ENCODE measurements at regions not wholly inside any gene's neighbourhood (a gene's known extent, or its start where the extent isn't known, plus 50 kb on each side); places are given as distances from the start of the nearest gene placed in this dataset.
"Not testable (repeated sequence)": the region's sequence is repeated elsewhere in the genome, so short reads cannot be mapped to it uniquely, and the experiment has no call there.

DNA sequence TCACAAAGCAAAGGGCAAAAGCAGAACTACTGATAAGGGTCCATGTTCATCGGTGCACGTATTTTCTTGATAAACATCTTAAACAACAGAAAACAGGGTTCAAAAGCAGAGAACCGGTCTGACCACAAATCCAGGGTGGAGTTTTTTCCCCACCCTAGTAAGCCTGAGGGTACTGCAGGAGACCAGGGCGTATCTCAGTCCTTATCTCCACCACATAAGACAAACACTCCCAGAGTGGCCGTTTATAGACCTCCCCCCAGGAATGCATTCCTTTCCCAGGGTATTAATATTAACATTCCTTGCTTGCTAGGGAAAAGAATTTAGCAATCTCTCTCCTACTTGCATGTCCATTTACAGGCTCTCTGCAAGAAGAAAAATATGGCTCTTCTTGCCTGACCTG lies 567.9 kb upstream of the HS3ST1 start:
- DNase-seq: not testable (repeated sequence)

DNA sequence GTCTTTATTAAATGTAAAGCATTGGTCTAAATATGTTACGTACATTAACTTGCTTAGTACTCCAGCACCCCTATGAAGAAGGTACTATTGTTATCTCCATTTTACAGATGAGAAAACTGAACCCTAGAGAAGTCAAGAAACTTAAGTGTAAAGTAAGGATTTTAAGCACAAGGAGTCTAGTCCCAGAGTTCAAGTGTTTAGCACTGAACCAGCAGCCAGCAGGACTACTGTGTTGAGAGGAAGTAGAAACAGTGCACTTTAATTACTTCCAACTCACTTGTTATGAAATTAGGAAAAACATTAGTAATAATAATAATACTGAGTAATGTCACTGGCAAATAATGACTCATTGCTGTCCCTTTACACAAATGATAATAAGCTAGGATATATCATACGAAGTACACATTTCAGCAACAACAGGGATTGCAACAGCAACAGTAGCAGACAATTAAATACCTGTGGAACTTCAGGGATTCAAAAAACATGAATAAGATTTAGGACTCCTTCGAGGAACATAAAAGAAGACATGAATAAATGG lies 548.1 kb upstream of the HS3ST1 start:
- DNase-seq: no peak

DNA sequence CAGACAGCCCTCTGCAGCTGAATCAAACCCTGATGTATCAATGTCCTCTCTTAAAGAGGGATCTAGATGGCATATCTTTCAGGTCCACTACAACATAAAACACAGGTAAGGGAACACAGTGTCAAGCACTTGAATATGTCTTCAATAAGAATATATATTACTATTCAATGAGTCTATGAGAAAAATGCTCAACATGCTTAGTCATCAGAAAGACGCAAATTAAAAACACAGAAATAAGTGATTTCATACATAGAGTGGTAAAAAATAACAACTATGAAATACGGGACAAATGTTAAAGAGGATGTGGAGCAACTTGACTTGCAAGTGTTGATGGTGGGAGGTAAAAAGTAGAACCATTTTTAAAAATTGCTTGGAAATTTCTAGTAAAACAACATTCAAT lies 544.6 kb upstream of the HS3ST1 start:
- no peak for DNase-seq

DNA sequence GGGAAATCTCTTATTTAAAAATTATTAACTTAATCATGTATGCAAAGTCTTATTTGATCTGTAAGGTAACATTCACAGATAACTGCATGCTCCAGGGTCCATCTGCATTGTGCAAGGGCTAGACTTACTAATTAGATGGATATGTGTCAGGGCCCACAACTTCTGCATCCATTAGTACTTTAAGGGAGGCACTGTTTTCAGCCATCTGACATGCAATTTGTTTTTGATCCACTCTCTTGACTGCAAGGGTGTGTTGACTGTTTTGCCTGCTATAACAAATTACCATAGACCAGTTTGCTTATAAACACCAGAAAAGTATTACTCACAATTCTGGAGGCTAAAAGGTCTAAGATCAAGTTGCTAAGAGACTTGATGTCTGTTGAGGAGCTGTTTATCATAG lies 542.1 kb upstream of the HS3ST1 start:
- DNase-seq: no peak

DNA sequence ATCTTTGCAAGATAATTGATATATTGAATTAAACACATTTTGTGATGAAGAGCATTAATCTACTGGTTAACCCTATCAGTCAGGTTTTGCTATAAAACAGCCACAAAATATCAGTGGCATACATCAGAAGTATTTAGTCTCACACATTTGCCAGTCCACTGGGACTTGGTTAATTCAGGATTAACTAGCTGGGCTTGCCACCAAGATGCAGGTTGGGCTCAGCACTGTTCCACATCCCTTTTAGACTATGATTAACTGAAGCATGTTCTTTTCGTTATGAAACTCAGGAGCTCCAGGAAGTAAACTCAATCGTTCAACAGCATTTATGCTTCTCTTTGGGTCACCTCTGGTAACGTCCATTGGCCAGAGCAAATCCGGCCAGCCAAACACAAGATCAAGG lies 538.1 kb upstream of the HS3ST1 start:
- DNase-seq: no peak

DNA sequence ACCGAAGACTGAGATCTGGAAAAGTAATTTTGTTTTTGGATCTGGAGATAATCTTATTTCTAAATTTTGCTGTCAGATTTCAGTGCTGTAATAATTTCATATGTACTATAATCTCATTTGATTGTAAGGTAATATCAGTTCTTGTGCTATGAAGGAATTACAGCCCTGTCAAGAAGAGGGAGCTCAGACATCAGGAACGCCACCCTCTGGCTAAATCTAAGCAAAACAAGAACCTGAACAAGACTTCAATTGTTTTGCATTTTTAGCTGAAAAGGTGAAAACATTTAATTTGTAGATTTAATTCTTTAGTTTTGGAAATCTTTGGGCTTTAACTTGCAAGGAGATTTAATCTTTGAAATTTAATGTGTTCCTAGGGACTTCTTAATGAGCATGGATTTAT lies 525.4 kb upstream of the HS3ST1 start:
- DNase-seq: no peak

DNA sequence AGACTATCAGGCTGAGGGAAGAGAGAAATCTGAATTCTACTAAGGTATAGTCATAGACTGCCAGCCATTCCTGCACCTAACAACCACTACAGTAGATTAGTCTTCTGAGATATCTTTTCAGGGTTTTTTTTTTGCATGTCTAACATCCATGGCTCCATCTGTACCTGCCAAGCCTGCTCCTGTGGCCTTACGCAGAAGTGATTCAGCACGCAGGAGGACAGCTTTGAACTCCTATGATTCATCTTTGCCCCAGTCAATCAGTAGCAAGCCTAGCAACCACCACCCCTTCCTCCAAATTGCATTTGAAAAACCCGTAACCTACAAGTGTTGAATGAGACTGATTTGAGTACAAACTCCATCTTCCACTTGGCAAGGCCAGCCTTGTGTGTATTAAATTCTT lies 520.7 kb upstream of the HS3ST1 start:
- DNase-seq: no peak

DNA sequence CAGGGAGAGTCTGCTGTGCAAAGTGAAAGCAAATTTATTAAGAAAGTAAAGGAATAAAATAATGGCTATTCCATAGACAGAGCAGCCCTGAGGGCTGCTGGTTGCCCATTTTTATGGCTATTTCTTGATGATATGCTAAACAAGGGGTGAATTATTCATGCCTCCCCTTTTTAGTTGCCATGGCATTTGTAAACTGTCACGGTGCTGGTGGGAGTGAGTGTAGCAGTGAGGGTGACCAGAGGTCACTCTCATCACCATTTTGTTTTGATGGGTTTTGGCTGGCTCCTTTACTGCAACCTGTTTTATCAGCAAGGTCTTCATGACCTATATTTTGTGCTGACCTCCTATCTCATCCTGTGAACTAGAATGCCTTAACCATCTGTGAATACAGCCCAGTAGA lies 518.9 kb upstream of the HS3ST1 start:
- DNase-seq: not testable (repeated sequence)

DNA sequence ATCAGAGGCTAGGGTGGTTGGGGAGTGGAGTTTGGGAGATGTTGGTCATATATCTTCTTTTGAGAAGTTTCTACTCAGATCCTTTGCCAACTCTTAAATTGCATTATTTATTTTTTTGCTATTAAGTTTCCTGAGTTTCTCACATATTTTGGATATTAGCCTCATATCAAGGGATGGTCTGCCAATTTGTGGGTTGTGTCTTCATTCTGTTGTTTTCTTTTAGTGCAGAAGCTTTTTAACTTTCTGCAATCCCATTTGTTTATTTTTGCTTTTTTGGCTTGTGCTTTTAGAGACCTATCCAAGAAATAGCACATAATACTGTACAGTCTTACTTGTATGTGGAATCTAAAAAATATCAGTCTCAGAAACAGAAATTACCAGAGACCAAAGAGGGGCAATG lies 509.2 kb upstream of the HS3ST1 start:
- no peak for DNase-seq

DNA sequence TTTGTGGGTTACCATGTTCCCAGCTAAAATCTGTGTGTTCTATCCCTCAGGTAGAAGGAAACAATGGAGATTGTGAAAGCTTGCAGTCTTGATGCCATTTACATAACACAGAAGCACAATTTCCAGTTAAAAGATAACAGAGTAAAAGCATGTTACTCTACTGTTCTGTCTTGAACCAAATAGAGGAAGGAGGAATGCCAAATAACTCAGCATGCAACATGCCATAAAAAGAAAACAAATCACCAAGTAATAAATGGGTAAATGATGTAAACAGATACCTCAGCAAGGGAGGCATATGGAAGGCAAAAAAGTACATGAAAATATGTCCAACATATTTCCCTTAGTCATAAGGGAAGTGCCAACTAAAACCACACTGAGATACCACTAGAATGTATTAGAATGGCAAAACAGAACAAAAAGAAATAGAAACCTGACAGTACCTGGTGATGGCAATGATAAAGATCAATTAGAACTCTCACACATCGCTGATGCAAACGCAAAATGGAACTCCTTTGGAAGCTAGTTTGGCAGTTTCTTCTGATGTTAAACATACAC lies 502.6 kb upstream of the HS3ST1 start:
- no peak for DNase-seq

DNA sequence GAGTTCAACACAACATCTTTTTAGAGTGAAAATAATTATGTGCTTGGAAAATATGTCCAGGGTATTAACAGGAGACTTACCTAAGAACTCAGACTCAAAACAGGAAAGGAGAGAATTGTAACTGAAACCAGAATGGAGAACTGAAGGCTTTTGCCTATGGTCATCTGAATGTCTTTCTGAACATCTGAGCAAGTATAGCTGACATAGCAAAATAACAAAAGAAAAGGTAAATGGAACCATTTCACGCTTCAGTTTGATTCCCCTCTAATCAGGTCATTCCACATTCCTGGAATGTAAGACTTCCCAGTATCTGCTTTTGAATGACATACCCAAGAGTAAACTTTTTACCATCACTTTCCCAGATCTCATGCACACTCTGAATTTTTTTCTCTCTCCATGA lies 500.4 kb upstream of the HS3ST1 start:
- DNase-seq: no peak

DNA sequence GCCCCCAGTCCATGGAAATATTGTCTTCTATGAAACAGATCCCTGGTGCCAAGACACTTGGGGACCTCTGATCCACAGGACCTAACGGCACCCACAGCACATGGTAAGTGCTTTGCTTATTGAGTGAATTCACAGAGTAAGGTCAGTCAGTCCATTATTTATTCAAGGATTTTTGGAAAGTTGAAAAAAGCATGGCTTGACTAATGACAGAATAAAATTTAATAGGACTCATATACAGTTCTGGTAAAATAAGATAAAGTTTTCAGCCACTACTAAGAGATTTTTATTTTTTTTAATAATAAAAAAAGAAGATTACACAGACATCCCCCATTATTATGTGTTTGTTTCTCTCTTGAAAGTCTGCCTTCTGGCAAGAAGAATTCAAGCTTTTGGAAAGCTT lies 490.6 kb upstream of the HS3ST1 start:
- DNase-seq: no peak

DNA sequence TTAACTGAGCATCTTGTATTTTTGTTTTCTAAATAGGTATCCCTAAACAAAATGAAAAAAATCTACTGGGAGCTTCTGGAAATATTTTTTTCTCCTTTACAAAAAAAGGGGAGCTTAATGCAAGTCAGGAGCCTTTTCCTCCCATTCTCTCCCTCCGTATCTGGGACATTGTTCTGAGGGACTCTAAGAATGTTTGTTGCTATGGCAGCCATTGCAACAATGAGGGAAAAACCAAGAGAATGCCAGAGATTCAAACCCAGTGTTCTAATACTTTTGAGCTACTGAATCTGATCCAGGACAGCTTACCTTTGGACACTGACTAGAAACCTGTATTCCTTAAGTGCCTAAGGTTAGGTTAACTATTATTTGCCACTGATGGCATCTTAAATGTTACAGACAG lies 485.7 kb upstream of the HS3ST1 start:
- no peak for DNase-seq

DNA sequence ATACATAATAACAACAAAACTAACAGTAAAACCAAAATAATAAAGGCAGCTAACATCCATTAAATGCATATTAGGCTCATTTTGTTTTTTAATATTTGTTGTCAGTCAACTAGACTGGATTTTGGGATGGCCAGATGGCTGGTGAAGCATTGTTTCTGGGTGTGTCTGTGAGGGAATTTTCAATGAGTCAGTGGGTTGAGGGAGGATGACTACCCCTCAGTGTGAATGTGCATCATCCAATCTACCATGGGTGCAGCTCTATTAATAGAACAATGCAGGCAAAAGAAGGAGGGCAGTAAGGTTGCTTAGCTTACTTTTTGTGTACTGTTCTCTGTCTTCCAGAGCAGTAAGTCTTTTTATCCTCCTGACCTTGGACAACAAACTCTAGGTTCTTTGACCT lies 484.2 kb upstream of the HS3ST1 start:
- no peak for DNase-seq

DNA sequence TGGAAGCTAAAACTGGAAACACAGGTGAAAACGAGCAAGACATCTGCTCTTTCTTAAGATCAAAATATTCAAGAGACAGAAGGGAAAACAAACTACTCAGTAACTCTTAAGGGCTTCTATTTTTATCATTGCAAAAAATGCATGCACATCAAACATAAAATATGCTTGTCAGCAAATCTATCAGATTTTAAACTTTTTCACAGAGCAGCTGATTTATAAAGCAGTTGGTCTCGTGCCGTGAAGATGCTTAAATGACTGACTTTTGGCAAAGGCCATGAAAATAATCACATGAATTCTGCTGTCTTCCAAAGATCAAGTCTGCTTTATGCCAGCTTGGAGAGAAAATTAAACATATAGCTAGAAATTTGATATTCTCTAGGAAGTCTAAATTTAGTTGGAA lies 482.1 kb upstream of the HS3ST1 start:
- no peak for DNase-seq

DNA sequence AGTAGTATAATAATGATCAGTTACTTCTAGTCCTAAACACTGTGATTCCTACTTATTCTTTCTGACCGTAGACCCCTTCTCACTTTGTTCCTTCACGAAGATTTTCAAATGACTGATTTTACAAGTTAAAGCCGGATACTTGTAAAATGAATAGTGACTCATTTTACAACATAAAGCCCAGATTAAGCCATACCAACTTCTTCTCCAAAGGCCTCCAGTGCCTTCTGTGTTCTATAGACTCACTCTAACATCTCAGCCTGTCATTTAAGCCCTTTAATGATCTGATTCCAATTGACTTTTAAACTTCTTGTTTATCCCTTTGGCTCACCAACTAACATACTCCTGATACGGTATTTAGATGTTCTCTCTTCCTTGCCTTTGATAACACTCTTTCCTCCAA lies 480.0 kb upstream of the HS3ST1 start:
- no peak for DNase-seq

DNA sequence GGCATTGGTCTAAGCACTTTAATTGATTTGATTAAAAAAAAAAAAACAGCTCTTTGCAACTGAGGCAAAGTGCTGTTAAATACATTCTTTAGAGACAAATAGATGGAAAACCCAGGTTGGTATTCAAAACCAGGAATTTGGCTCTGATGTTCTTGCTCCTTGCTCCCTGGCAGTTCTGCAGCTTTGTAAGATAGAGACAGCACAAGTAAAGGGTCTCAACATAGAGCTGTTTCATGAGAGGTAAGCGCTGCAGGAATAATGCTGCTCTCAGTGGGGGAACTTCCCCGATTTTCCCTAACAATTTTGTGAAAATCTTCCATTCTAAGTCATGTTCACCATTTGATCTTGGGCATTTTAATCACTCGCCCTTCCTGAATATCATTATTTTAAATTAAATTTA lies 479.5 kb upstream of the HS3ST1 start:
- no peak for DNase-seq

DNA sequence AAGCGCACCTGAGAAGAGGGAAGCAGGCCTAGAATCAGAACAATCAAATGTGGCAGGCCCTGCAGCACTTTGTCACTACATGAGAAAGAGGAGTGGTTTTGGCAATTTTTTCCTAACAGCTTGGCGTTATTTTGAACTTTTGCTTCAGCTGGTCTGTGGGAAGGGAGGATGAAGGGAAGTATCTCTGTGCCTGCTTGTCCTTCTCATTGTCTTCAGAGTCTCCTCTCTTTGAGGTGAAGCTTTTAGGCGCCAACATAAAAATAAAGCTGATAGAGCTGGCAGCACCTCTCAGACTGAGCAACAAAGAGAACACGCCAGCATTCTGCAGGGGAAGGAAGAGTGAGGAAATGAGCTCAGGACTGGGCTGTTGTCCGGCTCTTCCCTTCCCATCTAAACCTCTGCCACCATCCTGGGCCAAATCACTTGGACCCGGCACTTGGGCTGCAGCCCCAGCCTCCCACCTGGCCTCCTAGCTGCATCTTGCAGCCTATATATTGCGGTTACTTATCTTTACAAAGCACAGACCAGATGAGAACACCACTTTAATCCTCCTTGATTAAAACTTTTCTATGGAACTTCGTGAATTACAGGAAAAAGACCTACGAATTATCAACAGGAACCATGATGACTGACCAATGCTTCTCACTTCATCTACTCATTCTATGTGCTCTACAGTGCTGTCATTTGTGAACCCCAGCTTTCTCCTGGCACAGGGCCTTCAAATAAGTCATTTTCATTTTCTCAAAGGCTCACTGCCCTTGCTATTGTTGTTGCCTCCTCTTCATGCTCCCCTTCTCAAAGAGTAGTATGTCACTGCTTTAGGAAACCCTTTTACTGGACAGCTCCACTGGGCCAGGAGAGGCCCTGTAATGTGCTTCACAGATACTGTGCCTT lies 476.4 kb upstream of the HS3ST1 start:
- no peak for DNase-seq

DNA sequence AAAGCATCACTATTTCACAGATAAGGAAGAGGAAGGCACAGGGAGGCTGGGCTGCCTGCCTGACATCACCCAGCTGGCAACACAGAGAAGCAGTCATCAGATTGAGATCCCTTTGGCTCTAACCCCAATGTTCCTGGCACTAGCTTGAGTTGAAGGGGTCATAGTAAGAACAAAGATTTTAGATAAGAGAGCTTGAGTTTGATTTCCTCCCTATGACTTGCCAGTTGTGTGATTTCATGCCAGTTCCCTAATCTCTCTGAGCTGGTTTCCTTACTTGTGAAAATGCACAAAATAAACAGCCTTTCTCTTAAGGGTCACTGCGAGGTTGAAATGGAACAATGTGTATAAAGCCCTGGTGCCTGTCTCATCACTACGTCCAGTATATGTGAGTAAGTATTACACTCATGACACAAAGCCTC lies 475.4 kb upstream of the HS3ST1 start:
- DNase-seq: no peak

DNA sequence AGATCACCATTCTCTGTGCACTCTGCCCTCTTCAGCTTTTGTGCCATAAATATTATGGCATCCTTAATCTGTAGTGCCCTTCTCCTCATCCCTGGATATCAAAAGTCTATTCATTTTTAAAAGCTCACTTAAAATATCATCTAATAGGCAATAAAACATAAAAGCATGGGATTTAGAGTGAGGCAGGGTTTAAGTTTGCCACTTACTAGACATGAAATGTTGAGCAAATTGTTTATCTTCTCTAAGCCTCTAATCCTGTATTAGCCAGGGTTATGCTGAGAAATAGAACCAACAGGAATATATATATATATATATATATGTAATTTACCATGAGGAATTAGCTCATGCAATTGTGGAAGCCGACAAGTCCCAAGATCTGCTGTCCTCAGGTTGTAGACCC lies 472.4 kb upstream of the HS3ST1 start:
- DNase-seq: no peak

DNA sequence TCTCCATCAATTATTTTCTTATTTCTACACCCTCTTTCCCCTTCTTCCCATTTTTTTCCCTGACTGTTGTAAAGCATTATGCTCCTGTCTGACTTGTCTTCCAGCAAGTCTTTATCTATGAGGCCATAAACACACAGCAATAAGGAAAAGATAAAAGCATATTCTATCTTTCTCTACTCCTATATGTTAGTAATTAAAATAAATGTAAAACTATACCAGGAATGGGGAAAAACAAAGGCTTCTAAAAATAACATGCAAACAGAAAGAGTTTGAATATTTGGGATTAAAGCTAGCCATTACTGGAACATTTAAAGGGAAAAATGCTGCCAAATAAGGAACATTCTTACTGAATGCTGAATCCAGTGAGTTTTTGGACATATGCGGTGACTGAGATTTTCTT lies 471.7 kb upstream of the HS3ST1 start:
- no peak for DNase-seq

DNA sequence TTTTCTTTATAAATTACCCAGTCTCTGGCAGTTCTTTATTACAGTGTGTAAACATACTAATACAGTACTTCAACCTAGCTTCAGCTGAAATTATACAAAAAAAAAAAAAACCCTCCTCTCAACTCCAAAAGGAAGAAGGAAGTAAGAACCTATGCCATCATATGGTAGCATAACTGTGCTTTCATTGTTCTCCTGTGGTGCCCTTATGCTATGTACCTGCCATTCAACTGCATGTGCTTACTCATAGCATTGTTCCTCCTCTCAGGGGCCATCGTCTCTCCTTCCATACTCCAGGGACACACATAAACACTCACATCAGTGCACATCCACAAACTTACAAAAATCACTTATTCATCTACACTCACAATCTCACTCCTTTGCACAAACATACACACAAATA lies 470.1 kb upstream of the HS3ST1 start:
- no peak for DNase-seq

DNA sequence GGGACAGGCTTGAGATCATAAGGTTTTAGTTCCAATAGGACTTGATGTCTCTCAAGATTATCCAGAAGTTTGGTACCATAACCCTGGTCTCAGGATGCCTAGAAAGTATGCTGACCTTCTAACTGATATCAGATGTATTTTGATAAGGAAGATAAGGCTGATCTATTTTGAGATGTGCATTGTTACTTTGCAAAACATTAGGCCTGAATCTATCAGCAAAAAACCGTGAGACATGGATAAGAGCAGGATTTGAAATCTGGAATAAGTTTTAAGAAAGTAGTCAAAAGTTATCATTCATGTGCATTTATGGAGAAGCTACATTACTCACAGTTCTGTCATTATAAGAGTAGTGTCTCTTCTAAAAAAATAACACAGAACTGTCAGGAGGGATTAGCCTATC lies 467.1 kb upstream of the HS3ST1 start:
- no peak for DNase-seq

DNA sequence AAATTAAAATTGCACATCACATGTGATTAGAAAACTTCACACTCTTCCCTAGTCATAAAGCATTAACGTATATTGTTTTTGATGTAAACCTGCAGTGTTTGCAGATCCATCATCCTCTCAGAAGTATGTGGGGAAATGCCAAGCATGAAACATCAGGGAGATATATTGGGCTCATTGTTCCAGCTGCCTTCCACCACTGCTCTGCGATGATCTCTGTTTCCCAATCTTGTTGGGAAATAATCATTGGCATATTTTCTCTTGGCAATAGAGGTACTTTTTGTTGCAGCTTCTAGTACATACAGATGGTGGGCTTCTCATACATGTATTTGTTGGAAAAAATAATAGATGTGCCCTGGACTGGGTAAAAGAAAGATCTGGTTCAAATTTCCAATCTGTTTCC lies 466.3 kb upstream of the HS3ST1 start:
- DNase-seq: no peak

DNA sequence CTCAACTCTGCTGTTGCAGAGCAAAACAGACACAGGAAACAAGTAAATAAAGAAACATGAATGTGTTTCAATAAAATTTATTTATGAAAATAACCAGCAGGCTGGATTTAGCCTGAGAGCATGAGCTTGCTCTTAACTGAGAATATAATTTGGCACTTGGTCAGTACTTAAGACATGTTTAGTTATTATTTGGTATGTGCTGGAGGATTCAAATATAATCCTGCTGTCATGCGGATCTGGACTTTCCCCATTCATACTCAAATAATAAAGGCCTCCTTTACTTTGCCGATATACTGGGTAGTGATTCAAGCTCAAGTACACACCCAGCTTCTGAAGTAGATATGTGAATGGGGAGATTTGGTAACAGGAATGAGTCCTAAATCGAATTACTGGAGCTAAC lies 465.5 kb upstream of the HS3ST1 start:
- DNase-seq: no peak

Data from activated CD4-positive, alpha-beta T cell treated with anti-CD3 and anti-CD28 coated beads, Interleukin-2, amount 50 U/mL, for 48 hours (primary cell).